Pancreas (tissue), 10 donors: ENCODE measurements at regions not wholly inside any gene's neighbourhood (a gene's known extent, or its start where the extent isn't known, plus 50 kb on each side); places are given as distances from the start of the nearest gene placed in this dataset.
A peak's percentile ranks its signal among the peaks of the same experiment; 100 is the strongest.

ENCODE experiments used
- ATAC-seq, 4 donors: fragments of 200-7000 bp; cut with Tn5 transposase; one replicate each; pipeline versions ENCODE4 v1.8.0 to v1.9.1; 2020; ENCODE audit warnings: mild to moderate bottlenecking in 4 of 4, moderate library complexity in 4 of 4
- DNase-seq, 6 donors: peaks; one replicate each; pipeline ENCODE4 v3.0.0-alpha.2; 2020
- FAIRE-seq: peaks from 2 replicates; lab custom pipeline; 2012; peaks lifted over from hg19 to GRCh38; lab: Jason Lieb, UNC
- H3K27ac ChIP-seq, 4 donors: fragments of 200-600 bp; sonication (generic); 1 replicate in 3 of 4; 2 replicates in 1 of 4; pipeline versions ENCODE4 v1.5.0 to v1.8.0; 2020
- H3K27me3 ChIP-seq, 4 donors: fragments of 200-600 bp; one replicate each; pipeline ENCODE4 v1.8.0; 2021
- H3K36me3 ChIP-seq, 3 donors: fragments of 200-600 bp; sonication (generic) in 1 of 3; one replicate each; pipeline versions ENCODE4 v1.5.0 to v1.8.0; 2020 to 2021
- H3K4me1 ChIP-seq, 3 donors: fragments of 200-600 bp; one replicate each; pipeline ENCODE4 v1.8.0; 2021
- H3K4me3 ChIP-seq, 4 donors: fragments of 200-600 bp; sonication (generic) in 2 of 4; one replicate each; pipeline versions ENCODE4 v1.5.0 to v1.8.0; 2020 to 2021
- H3K9me3 ChIP-seq, 4 donors: fragments of 200-600 bp; one replicate each; pipeline ENCODE4 v1.8.0; 2021
- WGBS, 2 donors: extraction: QIAGEN DNeasy Blood & Tissue Kit; methylation state at CpG; one replicate each; pipeline ENCODE4 v1.1.7; 2013; 5-methylcytosine and 5-hydroxymethylcytosine counted together
- intact Hi-C, 3 donors: fragments of 100-400 bp; cut with DNase I; formaldehyde crosslinking; loops; one replicate each; pipeline versions ENCODE4 v1.11.1 to v1.14.2; 2022
- TF ChIP-seq, protein P1 (sequence below), 4 donors: fragments of 200-600 bp; sonication (generic) in 3 of 4; IDR thresholded peaks; one replicate each; pipeline versions ENCODE4 v1.5.0 to v1.8.0; 2021; ENCODE audit warnings: antibody characterized with exemption in 4 of 4
- donor health status: healthy with polysubstance abuse.
- donor health status: DM: no; HTN: no; CAD: no; lungs with moderate emphysema.
- donor health status: DM: no; HTN: no; CAD: no.
- donor health status: control.
- donor health status: control.
- donor health status: Bipolar disorder and iron deficiency.
- donor health status: DM: yes; HTN: yes; CAD: no.
- donor health status: DM: no; HTN: no; CAD: no.
- donor health status: DM: no; HTN: no; CAD: no.
- donor health status: DM: yes; HTN: yes; CAD: no.

DNA sequence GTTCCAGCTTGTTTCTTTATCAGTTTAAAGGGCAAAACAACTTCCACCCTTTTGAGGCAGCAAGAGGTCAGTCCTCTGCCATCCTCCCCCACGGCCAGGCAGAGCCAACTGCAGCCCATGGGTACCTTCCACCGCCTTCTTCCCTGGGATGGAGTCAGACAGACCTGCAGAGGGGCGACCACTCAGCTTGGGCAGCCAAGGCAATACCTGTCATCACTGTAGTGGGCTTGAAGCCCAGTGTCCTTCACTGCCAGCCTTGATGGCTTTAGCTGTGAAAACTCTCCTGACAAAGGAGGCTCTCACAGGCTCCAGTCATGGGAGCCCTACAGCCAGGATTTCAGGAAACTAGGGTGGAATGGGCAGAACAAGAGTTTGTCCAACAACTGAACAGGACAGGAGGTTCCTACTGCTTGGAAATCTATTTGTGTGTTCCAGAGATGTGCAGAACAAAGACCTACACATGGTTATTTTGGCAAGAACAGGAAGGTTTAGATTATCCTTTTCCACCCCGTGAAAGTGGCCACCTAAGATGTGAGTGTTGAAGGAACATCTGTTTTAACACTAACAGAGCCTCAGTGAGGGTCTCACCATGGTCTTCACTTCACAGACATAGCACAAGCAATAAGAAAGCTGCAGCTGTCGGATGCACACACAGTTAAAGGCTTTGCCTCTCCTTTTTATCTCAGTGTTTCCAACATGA, 93.9 kb upstream of the RMDN2 start:
- 74 to 79% methylated on average over 5 of the region's 5 CpGs for WGBS, 2 donors
- TF ChIP-seq, protein P1, sequence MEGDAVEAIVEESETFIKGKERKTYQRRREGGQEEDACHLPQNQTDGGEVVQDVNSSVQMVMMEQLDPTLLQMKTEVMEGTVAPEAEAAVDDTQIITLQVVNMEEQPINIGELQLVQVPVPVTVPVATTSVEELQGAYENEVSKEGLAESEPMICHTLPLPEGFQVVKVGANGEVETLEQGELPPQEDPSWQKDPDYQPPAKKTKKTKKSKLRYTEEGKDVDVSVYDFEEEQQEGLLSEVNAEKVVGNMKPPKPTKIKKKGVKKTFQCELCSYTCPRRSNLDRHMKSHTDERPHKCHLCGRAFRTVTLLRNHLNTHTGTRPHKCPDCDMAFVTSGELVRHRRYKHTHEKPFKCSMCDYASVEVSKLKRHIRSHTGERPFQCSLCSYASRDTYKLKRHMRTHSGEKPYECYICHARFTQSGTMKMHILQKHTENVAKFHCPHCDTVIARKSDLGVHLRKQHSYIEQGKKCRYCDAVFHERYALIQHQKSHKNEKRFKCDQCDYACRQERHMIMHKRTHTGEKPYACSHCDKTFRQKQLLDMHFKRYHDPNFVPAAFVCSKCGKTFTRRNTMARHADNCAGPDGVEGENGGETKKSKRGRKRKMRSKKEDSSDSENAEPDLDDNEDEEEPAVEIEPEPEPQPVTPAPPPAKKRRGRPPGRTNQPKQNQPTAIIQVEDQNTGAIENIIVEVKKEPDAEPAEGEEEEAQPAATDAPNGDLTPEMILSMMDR (IDR thresholded peaks at IDR 0.05): no peak
- no peak for ATAC-seq
- no peaks in the 10 kb centered on the region for H3K27me3 ChIP-seq
- H3K36me3 ChIP-seq: no peaks in the 10 kb centered on the region
- no peak overlapping the region for H3K4me3 ChIP-seq
- no peaks in the 10 kb centered on the region for H3K9me3 ChIP-seq
- no peak for FAIRE-seq
- intact Hi-C loops: loop anchor here in 2 of 3 donors (5.0 to 10.0 kb wide), 2 partner anchors 416 to 419 kb away; no protein-coding TSS in a partner anchor
- no peak for DNase-seq
- no peak overlapping the region for H3K27ac ChIP-seq
- no peaks in the 10 kb centered on the region for H3K4me1 ChIP-seq

DNA sequence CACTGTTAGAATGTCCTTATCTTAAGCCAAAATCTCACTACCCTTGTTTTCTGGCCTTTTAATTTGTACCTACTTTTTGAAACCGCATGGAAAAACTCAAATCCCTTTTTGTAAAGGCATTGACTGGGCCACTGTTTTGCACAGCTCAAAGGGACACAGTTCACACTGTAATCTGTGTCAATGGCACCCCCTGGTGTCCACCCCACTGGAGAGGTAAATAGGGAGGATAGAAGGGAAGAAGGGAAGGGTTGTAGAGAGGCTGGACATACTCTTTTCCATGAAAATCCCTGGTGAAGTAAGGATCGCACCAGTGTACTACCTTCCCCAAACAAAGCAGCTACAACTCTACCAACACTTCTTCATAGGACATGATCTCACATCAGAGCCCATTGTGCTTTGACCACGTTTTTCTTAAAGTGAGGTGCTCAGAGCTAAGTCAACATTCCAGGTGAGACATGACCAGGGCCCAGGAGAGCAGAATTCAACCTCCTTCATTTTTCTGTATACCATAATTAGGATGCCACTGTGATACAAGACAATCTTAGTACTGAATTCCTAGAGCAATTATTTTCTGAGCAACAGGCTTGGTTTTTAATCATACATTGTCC, 92.4 kb upstream of the RMDN2 start:
- H3K27me3 ChIP-seq: no peaks in the 10 kb centered on the region
- no peak overlapping the region for H3K4me3 ChIP-seq
- ATAC-seq (peak; percentile 82 to 99 (median 96)), DNase-seq (peak; percentile 69 to 88 (median 81)), FAIRE-seq (no peak)
- intact Hi-C loops: loop anchor here in 2 of 3 donors (5.0 to 10.0 kb wide), 2 partner anchors 418 to 420 kb away; no protein-coding TSS in a partner anchor
- H3K36me3 ChIP-seq: no peaks in the 10 kb centered on the region
- H3K4me1 ChIP-seq: no peaks in the 10 kb centered on the region
- TF ChIP-seq, protein P1 (IDR thresholded peaks at IDR 0.05): peak; percentile 40 to 66 (median 63)
- whole genome bisulfite sequencing, 2 donors: 17 to 19% methylated on average over 3 of the region's 3 CpGs
- no peak overlapping the region for H3K27ac ChIP-seq
- no peaks in the 10 kb centered on the region for H3K9me3 ChIP-seq

DNA sequence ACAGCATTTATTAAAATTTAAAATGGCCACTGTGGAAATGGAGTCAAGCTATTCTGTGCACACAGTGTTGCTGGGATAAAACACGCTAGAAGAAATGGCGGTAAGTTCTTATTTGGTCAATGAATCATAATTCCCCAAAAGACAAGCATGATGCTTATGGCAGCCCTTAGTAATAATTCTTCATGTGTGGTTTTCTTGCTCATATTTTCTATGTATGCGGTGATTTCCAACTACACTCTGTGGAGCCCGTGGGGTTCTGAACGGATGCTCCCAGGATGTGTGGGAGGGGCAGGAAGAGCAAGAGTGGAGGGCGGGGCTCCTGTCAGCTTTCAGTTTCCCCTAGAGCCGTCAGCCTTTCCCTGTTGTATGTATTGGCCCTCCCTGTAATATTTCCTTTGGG, 91.7 kb upstream of the RMDN2 start:
- intact Hi-C loops: loop anchor here in 2 of 3 donors (5.0 to 10.0 kb wide), 2 partner anchors 419 to 421 kb away; no protein-coding TSS in a partner anchor
- no peak for DNase-seq
- FAIRE-seq: no peak
- TF ChIP-seq, protein P1 (IDR thresholded peaks at IDR 0.05): no peak
- Histone ChIP-seq H3K9me3 (no peaks in the 10 kb centered on the region), H3K36me3 (no peaks in the 10 kb centered on the region), H3K27ac (no peak overlapping the region), H3K27me3 (no peaks in the 10 kb centered on the region), H3K4me3 (no peak overlapping the region), H3K4me1 (no peaks in the 10 kb centered on the region)
- ATAC-seq: no peak
- 38 to 50% methylated on average over 7 of the region's 7 CpGs for WGBS, 2 donors

DNA sequence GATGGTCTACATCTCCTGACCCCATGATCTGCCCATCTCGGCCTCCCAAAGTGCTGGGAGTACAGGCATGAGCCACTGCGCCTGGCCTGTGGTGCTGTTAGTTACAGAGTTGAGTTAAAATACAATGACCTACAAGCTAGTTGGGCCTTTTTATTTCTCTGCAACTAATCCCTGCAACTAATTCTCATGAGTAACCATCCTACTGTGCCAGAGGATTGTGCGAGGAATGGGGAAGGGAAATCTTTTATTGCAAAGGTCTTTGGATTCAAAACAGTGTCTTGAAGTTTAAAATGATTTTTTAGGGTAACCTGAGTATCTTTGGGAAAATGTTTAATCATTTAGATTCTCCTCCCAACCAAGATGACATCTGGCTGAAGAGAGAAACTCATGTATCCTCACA, 88.8 kb upstream of the RMDN2 start:
- no peak for ATAC-seq
- no peak overlapping the region for H3K4me3 ChIP-seq
- 77 to 93% methylated on average over 3 of the region's 3 CpGs for WGBS, 2 donors
- intact Hi-C loops: loop anchor here in 1 of 3 donors (10.0 kb wide), 1 partner anchor 421 kb away; no protein-coding TSS in a partner anchor
- H3K9me3 ChIP-seq: no peaks in the 10 kb centered on the region
- no peaks in the 10 kb centered on the region for H3K4me1 ChIP-seq
- TF ChIP-seq, protein P1 (IDR thresholded peaks at IDR 0.05): no peak
- no peak overlapping the region for H3K27ac ChIP-seq
- H3K27me3 ChIP-seq: no peaks in the 10 kb centered on the region
- H3K36me3 ChIP-seq: no peaks in the 10 kb centered on the region
- DNase-seq: no peak
- FAIRE-seq: no peak
